ENCODE measurements at regions not wholly inside any gene's neighbourhood (a gene's known extent, or its start where the extent isn't known, plus 50 kb on each side); places are given as distances from the start of the nearest gene placed in this dataset.

DNA sequence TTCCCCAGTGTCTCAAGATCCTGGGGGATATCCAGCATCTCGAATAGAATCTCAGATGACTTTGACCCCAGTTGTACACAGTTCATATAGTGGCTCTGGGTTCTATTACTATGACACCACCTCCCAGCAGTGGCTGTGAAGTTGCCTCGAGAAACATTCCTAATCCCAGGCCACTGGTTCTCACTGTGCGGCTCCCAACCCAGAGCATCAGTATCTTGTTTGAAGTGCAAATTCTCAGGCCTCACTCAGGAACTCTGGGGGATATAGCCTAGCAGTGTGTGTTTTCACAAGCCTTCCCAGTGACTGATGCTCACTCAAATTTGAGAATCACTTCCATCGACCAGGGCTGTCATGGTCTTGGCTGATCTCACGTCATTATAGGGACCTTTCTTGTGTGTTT lies 69.3 kb upstream of the IGF1 start:
- TF ChIP-seq TCF12 (IDR thresholded peaks at IDR 0.05; ENCODE audit: low read depth) = no peak
- TF ChIP-seq, protein P1, sequence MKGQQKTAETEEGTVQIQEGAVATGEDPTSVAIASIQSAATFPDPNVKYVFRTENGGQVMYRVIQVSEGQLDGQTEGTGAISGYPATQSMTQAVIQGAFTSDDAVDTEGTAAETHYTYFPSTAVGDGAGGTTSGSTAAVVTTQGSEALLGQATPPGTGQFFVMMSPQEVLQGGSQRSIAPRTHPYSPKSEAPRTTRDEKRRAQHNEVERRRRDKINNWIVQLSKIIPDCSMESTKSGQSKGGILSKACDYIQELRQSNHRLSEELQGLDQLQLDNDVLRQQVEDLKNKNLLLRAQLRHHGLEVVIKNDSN (IDR thresholded peaks at IDR 0.05) = no peak
- TF ChIP-seq REST (IDR thresholded peaks at IDR 0.05; ENCODE audit: low read depth) = no peak
- no peak for TF ChIP-seq CREB1 (IDR thresholded peaks at IDR 0.05; ENCODE audit: low read depth)
- TF ChIP-seq, protein P2, sequence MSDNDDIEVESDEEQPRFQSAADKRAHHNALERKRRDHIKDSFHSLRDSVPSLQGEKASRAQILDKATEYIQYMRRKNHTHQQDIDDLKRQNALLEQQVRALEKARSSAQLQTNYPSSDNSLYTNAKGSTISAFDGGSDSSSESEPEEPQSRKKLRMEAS (IDR thresholded peaks at IDR 0.05) = no peak
- TF ChIP-seq TAF1 (IDR thresholded peaks at IDR 0.05; ENCODE audit: low read depth) = no peak

DNA sequence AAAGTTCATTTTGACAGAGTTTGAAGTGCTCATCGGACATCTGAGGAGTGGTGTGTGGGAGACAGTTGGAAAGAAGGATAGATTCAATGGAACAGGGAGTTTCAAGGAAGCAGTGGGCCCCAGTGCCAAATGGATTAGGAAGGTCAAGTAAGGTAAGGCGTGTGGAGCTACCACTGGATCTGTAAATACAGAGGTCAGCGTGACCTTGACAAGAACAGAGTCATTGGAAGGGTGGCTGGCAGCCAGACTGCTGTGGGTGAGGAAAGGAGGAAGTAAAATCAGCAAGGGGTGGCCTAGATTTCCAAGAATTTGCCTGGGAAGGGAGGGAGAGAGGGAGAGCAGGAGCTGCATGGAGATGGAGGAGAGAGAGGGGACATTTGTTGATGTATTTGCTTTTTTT lies 68.2 kb upstream of the IGF1 start:
- no peak for TF ChIP-seq NFIC (IDR thresholded peaks at IDR 0.05)
- no peak for TF ChIP-seq CEBPB (IDR thresholded peaks at IDR 0.05)
- no peak for TF ChIP-seq EP300 (IDR thresholded peaks at IDR 0.05; ENCODE audit: borderline replicate concordance)
- TF ChIP-seq ZBTB7A (IDR thresholded peaks at IDR 0.05; ENCODE audit: low read depth) = no peak

GRCh38 chr12:102543494-102544485 lies 63.4 kb upstream of the IGF1 start:
- TF ChIP-seq FOXM1 (IDR thresholded peaks at IDR 0.05; ENCODE audit: borderline replicate concordance, low read depth) (no peak), RAD21 (IDR thresholded peaks at IDR 0.05; ENCODE audit: low read depth) (no peak), TEAD4 (IDR thresholded peaks at IDR 0.05) (no peak), EP300 (IDR thresholded peaks at IDR 0.05; ENCODE audit: borderline replicate concordance) (no peak), TCF12 (IDR thresholded peaks at IDR 0.05; ENCODE audit: low read depth) (no peak), NFIC (IDR thresholded peaks at IDR 0.05) (no peak), YY1 (IDR thresholded peaks at IDR 0.05; ENCODE audit: low read depth) (no peak), EGR1 (IDR thresholded peaks at IDR 0.05) (no peak)

DNA sequence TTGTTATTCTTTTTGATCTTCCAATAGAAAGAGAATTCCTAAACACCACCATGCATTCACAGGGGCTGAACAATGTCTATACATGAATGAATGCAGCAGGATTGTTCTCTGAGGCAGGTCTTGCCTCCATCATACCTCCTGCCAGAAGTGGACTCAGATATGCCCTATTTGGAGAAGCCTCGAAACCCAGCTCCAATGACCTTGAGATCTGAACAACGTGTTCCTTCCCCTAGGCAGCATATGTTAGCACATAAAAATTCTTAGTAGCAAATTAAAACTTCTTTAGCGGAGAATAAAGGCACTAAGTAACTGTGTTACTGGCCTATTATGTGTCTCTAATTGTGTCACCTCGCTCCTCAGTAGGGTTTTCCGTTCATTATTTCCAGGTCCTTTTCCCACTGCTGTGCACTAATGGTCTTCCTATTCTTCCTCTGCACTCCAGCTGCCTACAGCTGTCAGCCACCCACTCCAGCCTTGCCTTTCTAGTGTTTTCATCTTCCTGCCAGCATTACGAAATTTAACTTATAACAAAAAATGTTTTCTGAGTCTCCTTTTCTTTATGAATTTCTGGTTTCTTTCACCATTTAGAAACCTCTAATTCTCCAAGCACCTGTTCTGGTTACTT lies 62.6 kb upstream of the IGF1 start:
- TF ChIP-seq CEBPB (IDR thresholded peaks at IDR 0.05) (no peak), TAF1 (IDR thresholded peaks at IDR 0.05; ENCODE audit: low read depth) (no peak)
- TF ChIP-seq, protein P1 (IDR thresholded peaks at IDR 0.05) = no peak
- TF ChIP-seq, protein P2 (IDR thresholded peaks at IDR 0.05) = no peak

DNA sequence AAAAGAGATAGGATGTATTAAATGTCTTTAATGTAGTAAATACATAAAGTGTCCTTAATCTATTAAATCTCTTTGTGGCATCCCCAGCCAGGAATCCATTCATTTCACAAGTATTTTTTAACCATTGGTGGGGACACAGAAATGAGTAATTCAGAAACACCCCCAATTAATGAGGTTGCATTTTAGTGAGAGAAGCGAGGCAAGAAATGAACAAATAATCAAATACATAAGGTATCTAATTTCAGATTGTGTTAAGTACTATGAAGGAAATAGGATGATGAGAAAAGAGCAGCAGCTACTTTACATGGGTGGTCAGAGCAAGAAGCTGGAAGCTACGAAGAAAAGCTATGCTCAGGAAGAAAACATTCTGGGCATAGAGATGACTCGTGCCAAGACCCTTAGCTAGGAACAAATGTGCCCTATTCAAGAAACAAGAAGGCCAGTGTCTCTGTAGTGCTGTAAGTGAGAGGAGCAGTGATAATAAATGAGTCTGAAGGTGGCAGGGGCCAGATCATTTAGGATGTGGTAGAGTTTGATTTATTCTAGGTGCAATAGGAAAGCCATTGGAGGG lies 60.5 kb upstream of the IGF1 start:
- TF ChIP-seq EGR1 (IDR thresholded peaks at IDR 0.05) = no peak
- no peak for TF ChIP-seq EP300 (IDR thresholded peaks at IDR 0.05; ENCODE audit: borderline replicate concordance)
- no peak for TF ChIP-seq FOXM1 (IDR thresholded peaks at IDR 0.05; ENCODE audit: borderline replicate concordance, low read depth)
- no peak for TF ChIP-seq CEBPB (IDR thresholded peaks at IDR 0.05)
- TF ChIP-seq NFIC (IDR thresholded peaks at IDR 0.05) = no peak
- TF ChIP-seq, protein P2 (IDR thresholded peaks at IDR 0.05) = no peak
- TF ChIP-seq, protein P1 (IDR thresholded peaks at IDR 0.05) = no peak
- no peak for TF ChIP-seq REST (IDR thresholded peaks at IDR 0.05; ENCODE audit: low read depth)
- TF ChIP-seq ZBTB7A (IDR thresholded peaks at IDR 0.05; ENCODE audit: low read depth) = no peak
- TF ChIP-seq TAF1 (IDR thresholded peaks at IDR 0.05; ENCODE audit: low read depth) = no peak
- TF ChIP-seq YY1 (IDR thresholded peaks at IDR 0.05; ENCODE audit: low read depth) = no peak
- no peak for TF ChIP-seq RAD21 (IDR thresholded peaks at IDR 0.05; ENCODE audit: low read depth)
- no peak for TF ChIP-seq TEAD4 (IDR thresholded peaks at IDR 0.05)
- TF ChIP-seq CREB1 (IDR thresholded peaks at IDR 0.05; ENCODE audit: low read depth) = no peak
- TF ChIP-seq TCF12 (IDR thresholded peaks at IDR 0.05; ENCODE audit: low read depth) = no peak

All from Ishikawa (cell line).